ENCODE measurements at regions not wholly inside any gene's neighbourhood (a gene's known extent, or its start where the extent isn't known, plus 50 kb on each side); places are given as distances from the start of the nearest gene placed in this dataset.

DNA sequence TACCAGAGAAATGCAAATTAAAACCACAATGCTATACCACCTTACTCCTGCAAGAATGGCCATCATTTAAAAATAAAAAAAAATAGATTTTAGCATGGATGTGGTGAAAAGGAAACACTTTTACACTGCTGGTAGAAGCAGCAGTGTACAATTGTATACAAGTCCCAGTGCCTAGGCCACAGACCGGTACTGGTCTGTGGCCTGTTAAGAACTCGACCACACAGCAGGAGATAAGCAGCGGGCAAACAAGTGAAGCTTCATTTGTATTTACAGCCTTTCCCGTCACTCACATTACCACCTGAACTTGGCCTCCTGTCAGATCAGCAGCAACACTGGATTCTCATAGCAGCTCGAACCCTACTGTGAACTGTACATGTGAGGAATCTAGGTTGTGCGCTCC lies 60.7 kb upstream of the DSC1 start:
- ATAC-seq = no peak
- no peak for TF ChIP-seq CSDC2 (CRISPR knock-in tag; IDR thresholded peaks at IDR 0.05)
- TF ChIP-seq ZNF70 (CRISPR knock-in tag; IDR thresholded peaks at IDR 0.05) = no peak
- TF ChIP-seq ZNF565 (CRISPR knock-in tag; conservative IDR thresholded peaks at IDR 0.05; ENCODE audit: low read depth) = no peak
- no peak for TF ChIP-seq OSR1 (CRISPR knock-in tag; IDR thresholded peaks at IDR 0.05)
- TF ChIP-seq ZFP30 (CRISPR knock-in tag; IDR thresholded peaks at IDR 0.05) = no peak
- TF ChIP-seq, protein P1, sequence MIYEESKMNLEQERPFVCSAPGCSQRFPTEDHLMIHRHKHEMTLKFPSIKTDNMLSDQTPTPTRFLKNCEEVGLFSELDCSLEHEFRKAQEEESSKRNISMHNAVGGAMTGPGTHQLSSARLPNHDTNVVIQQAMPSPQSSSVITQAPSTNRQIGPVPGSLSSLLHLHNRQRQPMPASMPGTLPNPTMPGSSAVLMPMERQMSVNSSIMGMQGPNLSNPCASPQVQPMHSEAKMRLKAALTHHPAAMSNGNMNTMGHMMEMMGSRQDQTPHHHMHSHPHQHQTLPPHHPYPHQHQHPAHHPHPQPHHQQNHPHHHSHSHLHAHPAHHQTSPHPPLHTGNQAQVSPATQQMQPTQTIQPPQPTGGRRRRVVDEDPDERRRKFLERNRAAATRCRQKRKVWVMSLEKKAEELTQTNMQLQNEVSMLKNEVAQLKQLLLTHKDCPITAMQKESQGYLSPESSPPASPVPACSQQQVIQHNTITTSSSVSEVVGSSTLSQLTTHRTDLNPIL (CRISPR knock-in tag; IDR thresholded peaks at IDR 0.05; ENCODE audit: low read depth) = no peak

DNA sequence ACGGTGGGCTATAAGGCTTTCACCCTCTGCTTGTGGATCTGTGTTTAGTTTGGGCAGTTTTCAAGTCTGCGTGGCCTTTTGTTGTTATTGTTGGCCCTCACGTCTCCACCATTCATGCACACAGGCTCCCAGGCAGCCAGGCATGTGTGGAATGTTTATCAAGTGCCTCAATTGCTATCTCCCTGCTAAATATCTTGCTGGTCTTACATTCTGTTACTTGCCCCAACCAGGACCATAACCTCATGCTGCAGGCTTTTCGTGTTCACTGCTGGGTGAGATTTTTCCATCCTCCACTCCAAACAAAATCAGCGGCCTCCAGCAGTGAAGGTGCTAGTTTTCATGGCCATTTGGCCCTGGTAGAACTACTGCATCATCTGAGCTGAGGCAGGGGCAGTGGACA lies 63.0 kb upstream of the DSC1 start:
- TF ChIP-seq, protein P2, sequence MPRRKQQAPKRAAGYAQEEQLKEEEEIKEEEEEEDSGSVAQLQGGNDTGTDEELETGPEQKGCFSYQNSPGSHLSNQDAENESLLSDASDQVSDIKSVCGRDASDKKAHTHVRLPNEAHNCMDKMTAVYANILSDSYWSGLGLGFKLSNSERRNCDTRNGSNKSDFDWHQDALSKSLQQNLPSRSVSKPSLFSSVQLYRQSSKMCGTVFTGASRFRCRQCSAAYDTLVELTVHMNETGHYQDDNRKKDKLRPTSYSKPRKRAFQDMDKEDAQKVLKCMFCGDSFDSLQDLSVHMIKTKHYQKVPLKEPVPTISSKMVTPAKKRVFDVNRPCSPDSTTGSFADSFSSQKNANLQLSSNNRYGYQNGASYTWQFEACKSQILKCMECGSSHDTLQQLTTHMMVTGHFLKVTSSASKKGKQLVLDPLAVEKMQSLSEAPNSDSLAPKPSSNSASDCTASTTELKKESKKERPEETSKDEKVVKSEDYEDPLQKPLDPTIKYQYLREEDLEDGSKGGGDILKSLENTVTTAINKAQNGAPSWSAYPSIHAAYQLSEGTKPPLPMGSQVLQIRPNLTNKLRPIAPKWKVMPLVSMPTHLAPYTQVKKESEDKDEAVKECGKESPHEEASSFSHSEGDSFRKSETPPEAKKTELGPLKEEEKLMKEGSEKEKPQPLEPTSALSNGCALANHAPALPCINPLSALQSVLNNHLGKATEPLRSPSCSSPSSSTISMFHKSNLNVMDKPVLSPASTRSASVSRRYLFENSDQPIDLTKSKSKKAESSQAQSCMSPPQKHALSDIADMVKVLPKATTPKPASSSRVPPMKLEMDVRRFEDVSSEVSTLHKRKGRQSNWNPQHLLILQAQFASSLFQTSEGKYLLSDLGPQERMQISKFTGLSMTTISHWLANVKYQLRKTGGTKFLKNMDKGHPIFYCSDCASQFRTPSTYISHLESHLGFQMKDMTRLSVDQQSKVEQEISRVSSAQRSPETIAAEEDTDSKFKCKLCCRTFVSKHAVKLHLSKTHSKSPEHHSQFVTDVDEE (CRISPR knock-in tag; IDR thresholded peaks at IDR 0.05) = no peak
- TF ChIP-seq ESRRG (CRISPR knock-in tag; IDR thresholded peaks at IDR 0.05) (no peak), ZFP30 (CRISPR knock-in tag; IDR thresholded peaks at IDR 0.05) (no peak), ZNF70 (CRISPR knock-in tag; IDR thresholded peaks at IDR 0.05) (no peak), PPARA (CRISPR knock-in tag; IDR thresholded peaks at IDR 0.05; ENCODE audit: borderline replicate concordance) (no peak), ISL1 (CRISPR knock-in tag; IDR thresholded peaks at IDR 0.05) (no peak), TOX (CRISPR knock-in tag; IDR thresholded peaks at IDR 0.05; ENCODE audit: borderline replicate concordance) (no peak), GLIS3 (CRISPR knock-in tag; IDR thresholded peaks at IDR 0.05) (no peak)
- TF ChIP-seq, protein P3, sequence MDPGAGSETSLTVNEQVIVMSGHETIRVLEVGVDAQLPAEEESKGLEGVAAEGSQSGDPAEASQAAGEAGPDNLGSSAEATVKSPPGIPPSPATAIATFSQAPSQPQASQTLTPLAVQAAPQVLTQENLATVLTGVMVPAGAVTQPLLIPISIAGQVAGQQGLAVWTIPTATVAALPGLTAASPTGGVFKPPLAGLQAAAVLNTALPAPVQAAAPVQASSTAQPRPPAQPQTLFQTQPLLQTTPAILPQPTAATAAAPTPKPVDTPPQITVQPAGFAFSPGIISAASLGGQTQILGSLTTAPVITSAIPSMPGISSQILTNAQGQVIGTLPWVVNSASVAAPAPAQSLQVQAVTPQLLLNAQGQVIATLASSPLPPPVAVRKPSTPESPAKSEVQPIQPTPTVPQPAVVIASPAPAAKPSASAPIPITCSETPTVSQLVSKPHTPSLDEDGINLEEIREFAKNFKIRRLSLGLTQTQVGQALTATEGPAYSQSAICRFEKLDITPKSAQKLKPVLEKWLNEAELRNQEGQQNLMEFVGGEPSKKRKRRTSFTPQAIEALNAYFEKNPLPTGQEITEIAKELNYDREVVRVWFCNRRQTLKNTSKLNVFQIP (CRISPR knock-in tag; IDR thresholded peaks at IDR 0.05; ENCODE audit: borderline replicate concordance, low read depth) = no peak
- TF ChIP-seq, protein P4, sequence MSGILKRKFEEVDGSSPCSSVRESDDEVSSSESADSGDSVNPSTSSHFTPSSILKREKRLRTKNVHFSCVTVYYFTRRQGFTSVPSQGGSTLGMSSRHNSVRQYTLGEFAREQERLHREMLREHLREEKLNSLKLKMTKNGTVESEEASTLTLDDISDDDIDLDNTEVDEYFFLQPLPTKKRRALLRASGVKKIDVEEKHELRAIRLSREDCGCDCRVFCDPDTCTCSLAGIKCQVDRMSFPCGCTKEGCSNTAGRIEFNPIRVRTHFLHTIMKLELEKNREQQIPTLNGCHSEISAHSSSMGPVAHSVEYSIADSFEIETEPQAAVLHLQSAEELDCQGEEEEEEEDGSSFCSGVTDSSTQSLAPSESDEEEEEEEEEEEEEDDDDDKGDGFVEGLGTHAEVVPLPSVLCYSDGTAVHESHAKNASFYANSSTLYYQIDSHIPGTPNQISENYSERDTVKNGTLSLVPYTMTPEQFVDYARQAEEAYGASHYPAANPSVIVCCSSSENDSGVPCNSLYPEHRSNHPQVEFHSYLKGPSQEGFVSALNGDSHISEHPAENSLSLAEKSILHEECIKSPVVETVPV (CRISPR knock-in tag; IDR thresholded peaks at IDR 0.05) = no peak
- ATAC-seq = no peak

DNA sequence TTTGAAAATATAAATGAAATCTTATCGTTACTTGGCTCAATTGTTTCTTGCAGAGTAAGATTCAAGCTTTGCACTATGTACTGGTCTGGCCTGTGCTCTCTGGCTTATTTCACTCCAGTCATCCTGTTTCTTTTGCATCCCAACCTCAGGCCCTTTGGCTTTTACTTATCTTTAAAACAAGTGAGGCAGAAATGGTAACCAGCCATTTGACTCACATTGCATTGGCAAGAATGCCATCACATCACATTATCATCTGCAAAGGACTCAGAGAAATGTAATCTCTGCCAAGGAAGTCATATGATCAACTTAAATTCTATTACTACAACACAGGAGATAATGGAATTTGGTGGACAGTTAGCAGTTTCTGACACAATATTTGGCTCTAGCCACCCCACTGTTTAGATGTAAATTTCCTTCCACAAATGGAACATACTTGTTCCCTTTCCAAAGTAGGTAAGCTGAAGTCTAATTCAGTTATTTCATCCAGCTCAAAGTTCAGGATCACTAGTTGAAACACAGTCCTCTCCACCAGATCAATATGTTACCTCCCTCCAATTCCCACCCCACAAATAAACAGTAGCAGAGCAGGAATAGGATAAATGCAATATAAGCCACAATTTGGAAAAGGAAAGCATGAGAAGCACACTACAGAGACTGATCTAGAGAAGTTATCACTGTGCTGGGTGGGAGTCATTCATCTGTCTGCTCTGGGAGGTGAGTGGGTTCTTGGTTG lies 65.0 kb upstream of the DSC1 start:
- TF ChIP-seq BACH2 (CRISPR knock-in tag; IDR thresholded peaks at IDR 0.05; ENCODE audit: borderline replicate concordance) = no peak
- no peak for TF ChIP-seq TOX (CRISPR knock-in tag; IDR thresholded peaks at IDR 0.05; ENCODE audit: borderline replicate concordance)
- ATAC-seq = no peak

DNA sequence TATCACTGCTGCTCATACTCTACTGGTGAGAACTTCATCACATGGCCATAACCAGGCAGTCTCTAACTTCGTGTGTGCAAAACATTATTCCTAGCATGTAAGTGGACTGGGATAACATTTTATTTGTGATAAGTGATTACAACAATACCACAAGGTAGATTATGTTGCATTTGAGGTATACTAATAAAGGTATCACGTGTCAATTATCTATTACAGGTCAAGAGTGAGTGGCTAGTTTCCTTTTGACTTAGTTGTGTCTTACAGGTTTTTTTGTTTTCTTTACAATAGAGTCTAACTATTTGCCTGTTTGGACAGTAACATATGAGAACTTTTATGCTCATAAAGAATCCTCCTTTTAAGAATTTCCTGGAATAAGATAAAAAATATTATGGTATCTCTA lies 67.2 kb upstream of the DSC1 start:
- no peak for ATAC-seq
- no peak for TF ChIP-seq GLIS3 (CRISPR knock-in tag; IDR thresholded peaks at IDR 0.05)
- TF ChIP-seq SNAI2 (CRISPR knock-in tag; IDR thresholded peaks at IDR 0.05) = no peak
- no peak for TF ChIP-seq ARNTL (CRISPR knock-in tag; IDR thresholded peaks at IDR 0.05; ENCODE audit: borderline replicate concordance, low read depth)
- TF ChIP-seq, protein P2 (CRISPR knock-in tag; IDR thresholded peaks at IDR 0.05) = no peak
- no peak for TF ChIP-seq ESRRG (CRISPR knock-in tag; IDR thresholded peaks at IDR 0.05)
- TF ChIP-seq ISL1 (CRISPR knock-in tag; IDR thresholded peaks at IDR 0.05) = no peak
- TF ChIP-seq, protein P5, sequence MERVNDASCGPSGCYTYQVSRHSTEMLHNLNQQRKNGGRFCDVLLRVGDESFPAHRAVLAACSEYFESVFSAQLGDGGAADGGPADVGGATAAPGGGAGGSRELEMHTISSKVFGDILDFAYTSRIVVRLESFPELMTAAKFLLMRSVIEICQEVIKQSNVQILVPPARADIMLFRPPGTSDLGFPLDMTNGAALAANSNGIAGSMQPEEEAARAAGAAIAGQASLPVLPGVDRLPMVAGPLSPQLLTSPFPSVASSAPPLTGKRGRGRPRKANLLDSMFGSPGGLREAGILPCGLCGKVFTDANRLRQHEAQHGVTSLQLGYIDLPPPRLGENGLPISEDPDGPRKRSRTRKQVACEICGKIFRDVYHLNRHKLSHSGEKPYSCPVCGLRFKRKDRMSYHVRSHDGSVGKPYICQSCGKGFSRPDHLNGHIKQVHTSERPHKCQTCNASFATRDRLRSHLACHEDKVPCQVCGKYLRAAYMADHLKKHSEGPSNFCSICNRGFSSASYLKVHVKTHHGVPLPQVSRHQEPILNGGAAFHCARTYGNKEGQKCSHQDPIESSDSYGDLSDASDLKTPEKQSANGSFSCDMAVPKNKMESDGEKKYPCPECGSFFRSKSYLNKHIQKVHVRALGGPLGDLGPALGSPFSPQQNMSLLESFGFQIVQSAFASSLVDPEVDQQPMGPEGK (CRISPR knock-in tag; IDR thresholded peaks at IDR 0.05; ENCODE audit: borderline replicate concordance) = no peak
- TF ChIP-seq, protein P1 (CRISPR knock-in tag; IDR thresholded peaks at IDR 0.05; ENCODE audit: low read depth) = no peak
- TF ChIP-seq, protein P4 (CRISPR knock-in tag; IDR thresholded peaks at IDR 0.05) = no peak
- no peak for TF ChIP-seq TOX (CRISPR knock-in tag; IDR thresholded peaks at IDR 0.05; ENCODE audit: borderline replicate concordance)
- no peak for TF ChIP-seq ZC3H10 (CRISPR knock-in tag; IDR thresholded peaks at IDR 0.05)
- no peak for TF ChIP-seq ZFP30 (CRISPR knock-in tag; IDR thresholded peaks at IDR 0.05)
- no peak for TF ChIP-seq PPARA (CRISPR knock-in tag; IDR thresholded peaks at IDR 0.05; ENCODE audit: borderline replicate concordance)

Measured in SK-N-SH treated with all-trans-retinoic acid at 6 μM for 48 hours (cell line).